HG03521 (cell line): ENCODE measurements at regions not wholly inside any gene's neighbourhood (a gene's known extent, or its start where the extent isn't known, plus 50 kb on each side); places are given as distances from the start of the nearest gene placed in this dataset.
"Not testable (repeated sequence)": the region's sequence is repeated elsewhere in the genome, so short reads cannot be mapped to it uniquely, and the experiment has no call there.

Experiments
- ATAC-seq: cut with Tn5 transposase; IDR thresholded peaks from one replicate; pipeline ENCODE4 v1.9.1; 2021; ENCODE audit warnings: mild to moderate bottlenecking, moderate library complexity; ENCODE audit not compliant: unreplicated experiment

DNA sequence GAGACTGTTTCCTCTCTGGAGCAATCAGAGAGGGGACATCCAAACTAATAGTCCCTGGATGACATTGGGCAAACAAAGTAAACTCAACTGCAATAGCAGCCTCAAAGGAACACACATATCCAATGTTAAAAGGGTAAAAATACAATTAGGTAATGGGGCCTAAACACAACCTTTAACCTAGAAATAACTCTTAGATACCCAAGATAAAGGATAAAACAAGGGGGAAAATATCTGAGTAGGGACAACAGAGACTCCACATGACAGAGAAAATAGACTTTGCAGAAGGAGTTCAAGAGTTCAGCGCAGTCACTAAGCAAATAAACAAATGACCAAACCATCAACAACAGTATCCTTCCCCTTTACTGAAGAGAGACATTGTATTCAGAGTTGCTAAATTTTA is 149.3 kb downstream of the FBXO4 start:
- ATAC-seq: no peak

DNA sequence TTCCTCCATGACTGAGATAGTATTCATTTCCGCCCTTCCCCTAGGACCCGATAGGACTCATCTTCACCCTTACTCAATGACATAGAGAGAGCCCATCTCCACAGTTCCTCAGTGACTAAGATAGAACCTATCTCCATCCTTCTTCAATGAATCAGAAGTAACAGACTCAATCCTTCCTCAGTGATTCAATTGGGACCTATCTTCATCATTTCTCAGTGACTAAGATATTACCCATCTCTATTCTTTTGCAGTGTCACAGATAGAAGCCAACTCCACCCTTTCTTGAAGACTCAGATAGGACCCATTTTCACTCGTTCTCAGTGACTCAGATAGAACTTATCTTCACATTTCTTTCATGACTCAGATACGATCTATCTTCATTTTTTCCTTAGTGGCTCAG is 164.6 kb downstream of the FBXO4 start:
- ATAC-seq: no peak

- no peak for ATAC-seq
Measured at GRCh38 chr5:42090162-42090561, 165.1 kb downstream of the FBXO4 start.

GRCh38 chr5:42099846-42100245 is 174.8 kb downstream of the FBXO4 start:
- not testable (repeated sequence) for ATAC-seq

GRCh38 chr5:42108468-42108867 is 183.4 kb downstream of the FBXO4 start:
- ATAC-seq: no peak

GRCh38 chr5:42109006-42109572 is 184.0 kb downstream of the FBXO4 start:
- ATAC-seq: no peak

DNA sequence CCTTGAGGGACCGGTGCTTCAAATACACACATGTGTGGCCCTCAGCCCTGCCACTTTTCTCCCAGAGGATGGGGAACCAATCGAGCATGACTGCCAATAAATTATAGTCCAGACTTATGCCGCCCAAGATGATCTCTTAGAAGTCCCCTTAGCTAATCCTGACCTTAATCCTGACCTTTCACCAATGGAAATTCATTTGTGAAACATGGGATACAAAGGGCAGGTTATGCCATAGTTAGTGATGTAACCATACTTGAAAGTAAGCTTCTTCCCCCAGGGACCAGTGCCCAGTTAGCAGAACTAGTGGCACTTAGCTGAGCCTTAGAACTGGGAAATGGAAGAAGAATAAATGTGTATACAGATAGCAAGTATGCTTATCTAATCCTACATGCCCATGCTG is 190.6 kb downstream of the FBXO4 start:
- not testable (repeated sequence) for ATAC-seq

DNA sequence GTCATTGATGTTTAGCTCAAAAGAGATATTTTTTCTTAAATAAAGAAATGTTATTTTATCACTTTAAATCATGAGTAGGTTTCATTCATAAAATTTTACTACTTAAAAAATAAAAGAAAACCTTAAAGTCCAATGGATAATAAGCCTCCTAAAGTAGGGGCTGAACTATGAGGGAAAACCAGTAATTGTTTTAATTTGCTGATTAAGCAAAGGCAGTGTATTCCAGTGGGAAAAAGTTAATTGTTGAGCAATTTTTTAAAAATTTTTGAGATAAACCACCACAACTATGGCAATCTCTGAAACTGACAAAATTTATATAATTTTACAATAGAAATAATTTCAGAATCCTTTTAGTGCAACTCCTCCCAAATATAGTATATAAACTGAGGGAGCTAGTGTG is 195.0 kb downstream of the FBXO4 start:
- no peak for ATAC-seq

DNA sequence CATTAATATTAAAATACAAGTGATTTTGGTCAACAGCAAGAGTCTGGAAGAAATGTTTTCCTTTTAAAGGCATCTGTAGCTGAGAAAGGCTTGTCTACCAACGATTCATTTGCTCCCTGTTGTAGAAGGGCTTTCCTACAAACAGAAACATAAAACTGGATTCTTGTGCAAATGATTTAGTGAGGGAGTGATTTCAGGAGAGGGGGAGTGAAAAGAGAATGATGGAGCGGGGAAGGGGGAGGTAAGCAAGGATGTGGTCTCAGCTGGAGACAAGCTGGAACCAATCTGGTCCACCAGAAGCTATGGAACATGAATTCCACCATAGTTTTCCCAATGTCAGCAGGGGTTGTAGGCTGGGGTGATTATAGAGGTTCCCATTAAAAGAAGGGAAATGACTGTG is 196.3 kb downstream of the FBXO4 start:
- no peak for ATAC-seq

GRCh38 chr5:42131081-42131480 is 206.0 kb downstream of the FBXO4 start:
- no peak for ATAC-seq

DNA sequence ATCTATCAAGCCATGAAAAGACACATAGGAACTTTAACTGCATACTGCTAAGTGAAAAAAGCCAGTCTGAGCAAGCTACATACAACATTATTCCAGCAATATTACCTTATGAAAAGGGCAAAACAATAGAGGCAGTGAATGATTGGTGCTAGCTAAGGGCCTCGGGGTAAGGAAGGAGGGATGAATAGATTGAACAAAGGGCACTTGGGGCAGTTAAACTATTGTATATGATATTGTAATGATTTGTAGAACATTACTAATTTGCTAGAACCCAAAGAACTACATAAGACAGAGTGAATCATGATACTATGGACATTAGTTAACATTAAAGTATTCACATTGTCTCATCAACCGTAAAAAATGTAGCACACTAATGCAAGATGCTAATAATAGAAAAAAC is 218.3 kb downstream of the FBXO4 start:
- ATAC-seq: no peak

DNA sequence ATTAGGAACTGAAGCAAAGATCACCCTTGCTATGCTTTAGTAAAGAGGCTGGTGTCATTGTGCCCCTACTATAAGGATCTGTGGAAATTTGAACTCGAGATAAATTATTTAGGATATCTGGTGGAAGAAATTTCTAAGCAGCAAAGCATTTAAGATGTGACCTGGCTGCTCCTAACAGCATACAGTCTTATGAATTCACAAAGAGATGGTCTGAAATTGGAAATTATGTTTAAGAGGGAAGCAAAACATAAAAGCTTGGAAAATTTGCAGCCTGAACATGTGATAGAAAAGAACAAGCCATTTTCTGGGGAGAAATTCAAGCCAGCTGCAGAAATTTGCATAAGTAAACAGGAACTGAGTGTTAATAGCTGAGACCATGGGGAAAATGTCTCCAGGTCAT is 223.7 kb downstream of the FBXO4 start:
- ATAC-seq: no peak

GRCh38 chr5:42157215-42157614 is 232.1 kb downstream of the FBXO4 start:
- ATAC-seq: no peak

- ATAC-seq: no peak
Measured at GRCh38 chr5:42163083-42163482, 238.0 kb downstream of the FBXO4 start.

- ATAC-seq: no peak
Measured at GRCh38 chr5:42168091-42168670, 243.1 kb downstream of the FBXO4 start.

DNA sequence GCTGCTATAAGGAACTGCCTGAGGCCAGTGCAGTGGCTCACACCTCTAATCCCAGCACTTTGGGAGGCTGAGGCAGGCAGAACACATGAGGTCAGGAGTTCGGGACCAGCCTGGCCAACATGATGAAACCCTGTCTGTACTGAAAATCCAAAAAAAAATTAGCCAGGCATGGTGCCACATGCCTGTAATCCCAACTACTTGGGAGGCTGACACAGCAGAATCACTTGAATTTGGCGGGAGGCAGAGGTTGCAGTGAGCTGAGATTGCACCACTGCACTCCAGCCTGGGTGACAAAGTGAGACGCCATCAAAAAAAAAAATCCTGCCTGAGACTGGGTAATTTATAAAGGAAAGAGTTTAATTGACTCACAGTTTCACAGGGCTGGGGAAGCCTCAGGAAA is 247.1 kb upstream of the GHR start:
- not testable (repeated sequence) for ATAC-seq

DNA sequence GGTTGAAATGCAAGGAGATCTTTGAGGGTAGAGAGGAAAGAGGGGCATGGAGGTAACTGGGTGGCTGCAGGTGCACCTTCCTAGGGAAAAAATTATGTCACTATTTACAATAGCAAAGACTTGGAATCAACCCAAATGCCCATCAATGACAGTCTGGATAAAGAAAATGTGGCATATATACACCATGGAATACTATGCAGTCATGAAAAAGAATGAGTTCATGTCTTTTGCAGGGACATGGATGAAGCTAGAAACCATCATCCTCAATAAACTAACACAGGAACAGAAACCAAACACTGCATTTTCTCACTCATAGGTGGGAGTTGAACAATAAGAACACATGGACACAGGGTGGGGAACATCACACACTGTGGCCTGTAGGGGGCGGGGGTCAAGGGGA is 243.4 kb upstream of the GHR start:
- not testable (repeated sequence) for ATAC-seq

GRCh38 chr5:42216904-42217303 is 206.3 kb upstream of the GHR start:
- ATAC-seq: no peak

GRCh38 chr5:42217791-42218190 is 205.4 kb upstream of the GHR start:
- ATAC-seq: no peak

GRCh38 chr5:42225009-42225408 is 198.2 kb upstream of the GHR start:
- no peak for ATAC-seq

GRCh38 chr5:42228279-42228678 is 195.0 kb upstream of the GHR start:
- no peak for ATAC-seq

DNA sequence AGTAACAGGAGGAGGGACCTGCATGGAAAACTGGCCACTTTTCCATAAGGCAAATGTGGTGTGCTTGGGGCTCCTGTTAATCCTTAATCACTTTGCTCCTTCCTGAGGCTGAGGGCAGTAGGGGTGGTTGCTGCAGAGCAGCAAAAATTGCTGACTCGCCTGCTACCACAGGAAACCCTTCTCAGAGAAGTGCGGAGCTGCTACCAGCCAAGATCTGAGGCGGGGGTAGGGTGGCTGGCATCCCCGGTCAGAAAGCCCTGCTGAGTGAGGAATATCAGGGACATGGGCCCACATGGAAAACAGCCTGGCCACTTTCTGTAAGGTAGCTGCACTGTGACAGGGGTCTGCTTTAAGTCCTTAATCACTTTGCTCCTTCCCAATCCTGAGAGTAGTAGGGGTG is 192.4 kb upstream of the GHR start:
- no peak for ATAC-seq

- ATAC-seq: no peak
Measured at GRCh38 chr5:42235241-42235640, 188.0 kb upstream of the GHR start.
